Fibroblast of villous mesenchyme (primary cell): ENCODE measurements at regions not wholly inside any gene's neighbourhood (a gene's known extent, or its start where the extent isn't known, plus 50 kb on each side); places are given as distances from the start of the nearest gene placed in this dataset.

Experiments
- DNase-seq: peaks from one replicate; pipeline ENCODE4 v3.0.0-alpha.2; 2010; ENCODE audit warnings: low read depth
- H3K4me3 ChIP-seq: 2 replicates; pipeline ENCODE4 v1.5.1; 2011; ENCODE audit warnings: low read depth, mild to moderate bottlenecking, low read length
- TF ChIP-seq, protein P1 (sequence below): IDR thresholded peaks from 2 replicates; pipeline ENCODE4 v1.5.1; 2012; ENCODE audit warnings: low read depth, mild to moderate bottlenecking, low read length; ENCODE audit not compliant: insufficient read depth

DNA sequence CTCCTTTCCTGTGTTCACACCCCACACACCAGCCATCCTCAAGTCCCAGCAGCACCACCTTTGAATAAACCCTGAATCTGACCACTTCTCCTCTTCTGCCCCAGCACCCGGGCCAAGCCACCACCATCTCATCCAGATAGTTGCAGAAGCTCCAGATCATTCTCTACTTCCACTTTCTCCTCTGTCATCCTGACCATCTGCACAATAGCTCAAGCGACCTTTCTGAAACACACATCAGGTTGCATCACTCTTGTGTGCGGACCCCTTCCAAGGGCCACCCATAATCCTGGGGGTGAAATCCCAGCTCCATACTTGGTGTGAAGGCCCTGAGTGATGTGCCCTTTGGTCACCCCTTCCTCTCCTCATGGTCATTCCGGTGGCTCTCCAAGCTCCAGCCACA lies 187.4 kb upstream of the GALNT17 start:
- H3K4me3 ChIP-seq = no peak overlapping the region
- no peak for DNase-seq
- TF ChIP-seq, protein P1, sequence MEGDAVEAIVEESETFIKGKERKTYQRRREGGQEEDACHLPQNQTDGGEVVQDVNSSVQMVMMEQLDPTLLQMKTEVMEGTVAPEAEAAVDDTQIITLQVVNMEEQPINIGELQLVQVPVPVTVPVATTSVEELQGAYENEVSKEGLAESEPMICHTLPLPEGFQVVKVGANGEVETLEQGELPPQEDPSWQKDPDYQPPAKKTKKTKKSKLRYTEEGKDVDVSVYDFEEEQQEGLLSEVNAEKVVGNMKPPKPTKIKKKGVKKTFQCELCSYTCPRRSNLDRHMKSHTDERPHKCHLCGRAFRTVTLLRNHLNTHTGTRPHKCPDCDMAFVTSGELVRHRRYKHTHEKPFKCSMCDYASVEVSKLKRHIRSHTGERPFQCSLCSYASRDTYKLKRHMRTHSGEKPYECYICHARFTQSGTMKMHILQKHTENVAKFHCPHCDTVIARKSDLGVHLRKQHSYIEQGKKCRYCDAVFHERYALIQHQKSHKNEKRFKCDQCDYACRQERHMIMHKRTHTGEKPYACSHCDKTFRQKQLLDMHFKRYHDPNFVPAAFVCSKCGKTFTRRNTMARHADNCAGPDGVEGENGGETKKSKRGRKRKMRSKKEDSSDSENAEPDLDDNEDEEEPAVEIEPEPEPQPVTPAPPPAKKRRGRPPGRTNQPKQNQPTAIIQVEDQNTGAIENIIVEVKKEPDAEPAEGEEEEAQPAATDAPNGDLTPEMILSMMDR = no peak

GRCh38 chr7:70947181-70947580 lies 184.8 kb upstream of the GALNT17 start:
- H3K4me3 ChIP-seq = no peak overlapping the region
- no peak for DNase-seq
- TF ChIP-seq, protein P1 = no peak

- no peak overlapping the region for H3K4me3 ChIP-seq
- DNase-seq = no peak
- TF ChIP-seq, protein P1 = no peak
Observed at GRCh38 chr7:70949862-70950261, 182.1 kb upstream of the GALNT17 start.

GRCh38 chr7:70951271-70951962 lies 180.5 kb upstream of the GALNT17 start:
- DNase-seq = no peak
- H3K4me3 ChIP-seq = no peak overlapping the region
- TF ChIP-seq, protein P1 = no peak

DNA sequence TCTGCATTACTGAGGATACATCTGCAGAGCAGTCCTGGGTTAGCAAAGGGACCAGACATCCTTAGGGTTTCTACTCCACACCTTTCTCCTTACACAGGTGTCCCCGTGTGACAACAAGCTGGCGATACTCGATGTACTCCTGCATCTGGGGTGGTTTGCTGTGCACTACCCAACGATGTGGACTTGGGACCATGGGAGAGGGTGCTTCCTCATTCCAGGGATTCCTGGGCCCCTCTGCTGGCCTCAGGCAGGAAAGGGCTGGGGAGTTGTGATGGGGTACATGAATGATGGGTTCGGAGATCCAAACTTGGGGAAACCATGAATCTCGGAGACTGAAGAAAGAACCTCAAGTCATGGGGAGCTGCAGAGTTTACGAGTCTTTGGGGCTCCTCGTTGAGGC lies 179.6 kb upstream of the GALNT17 start:
- TF ChIP-seq, protein P1 = no peak
- no peak overlapping the region for H3K4me3 ChIP-seq
- no peak for DNase-seq

DNA sequence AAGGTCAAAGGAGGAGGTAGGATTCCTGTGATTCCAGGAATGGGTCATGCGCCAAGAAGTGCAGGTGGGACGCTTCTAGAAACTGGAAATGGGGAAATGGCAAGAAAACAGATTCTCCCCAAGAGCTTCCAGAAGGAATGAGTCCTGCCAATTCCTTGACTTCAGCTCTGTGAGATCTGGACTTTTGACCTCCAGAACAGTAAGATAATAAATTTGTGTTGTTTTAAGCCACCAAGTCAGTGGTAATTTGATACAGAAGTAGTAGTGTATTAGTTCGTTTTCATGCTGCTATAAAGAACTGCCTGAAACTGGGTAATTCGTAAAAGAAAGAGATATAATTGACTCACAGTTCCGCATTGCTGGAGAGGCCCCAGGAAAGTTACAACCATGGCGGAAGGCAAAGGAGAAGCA lies 178.6 kb upstream of the GALNT17 start:
- DNase-seq = no peak
- no peak overlapping the region for H3K4me3 ChIP-seq
- TF ChIP-seq, protein P1 = no peak

DNA sequence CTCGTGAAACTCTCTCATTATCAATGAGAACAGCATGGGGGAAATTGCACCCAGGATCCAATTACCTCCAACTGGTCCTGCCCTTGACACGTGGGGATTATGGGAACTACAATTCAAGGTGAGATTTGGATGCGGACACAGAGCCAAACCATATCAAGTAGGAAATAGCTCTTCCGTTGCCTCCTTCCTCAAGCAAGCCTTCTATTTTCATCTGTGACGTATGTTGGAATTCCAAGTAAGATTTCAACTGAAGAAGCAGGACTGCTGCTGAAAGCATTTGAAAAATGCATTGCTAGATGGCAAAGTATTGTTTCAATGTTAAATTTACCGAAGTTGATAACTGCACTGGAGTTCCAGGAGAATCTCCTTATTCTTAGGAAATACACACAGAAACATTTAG lies 178.1 kb upstream of the GALNT17 start:
- TF ChIP-seq, protein P1 = no peak

More for the DNA sequence above, 178.1 kb upstream of the GALNT17 start:
- DNase-seq = no peak
- no peak overlapping the region for H3K4me3 ChIP-seq
